ENCODE measurements at regions not wholly inside any gene's neighbourhood (a gene's known extent, or its start where the extent isn't known, plus 50 kb on each side); places are given as distances from the start of the nearest gene placed in this dataset.

- peak; percentile 48 for TF ChIP-seq CTCF (IDR thresholded peaks at IDR 0.05; ENCODE audit: low read depth, low read length, missing input control)
- TF ChIP-seq EGR1 (IDR thresholded peaks at IDR 0.05; ENCODE audit: low read depth in 2 of 2) = no peak
- TF ChIP-seq REST (IDR thresholded peaks at IDR 0.05) = no peak
- no peak for TF ChIP-seq SP1 (IDR thresholded peaks at IDR 0.05)
- TF ChIP-seq TAF1 (conservative IDR thresholded peaks at IDR 0.05) = no peak
- TF ChIP-seq YY1 (IDR thresholded peaks at IDR 0.05) = no peak
- TF ChIP-seq MAX (IDR thresholded peaks at IDR 0.05) = no peak
- no peak for TF ChIP-seq ATF3 (IDR thresholded peaks at IDR 0.05)
Measured at GRCh38 chr11:115869780-115870431, 365.7 kb upstream of the CADM1 start.
